PC-9 (cell line): ENCODE measurements at regions not wholly inside any gene's neighbourhood (a gene's known extent, or its start where the extent isn't known, plus 50 kb on each side); places are given as distances from the start of the nearest gene placed in this dataset.

ENCODE experiments used
- BruUV-seq: library from RNA; stranded (reverse); fragments of 400-500 nt; replicated peaks from 2 replicates; lab custom pipeline; 2021; lab: Mats Ljungman, UMichigan
- CTCF ChIA-PET: fragments of 300-600 bp; sonication (Branson Sonifier 250); formaldehyde crosslinking; loops from one replicate; lab custom pipeline; 2022; ENCODE audit warnings: antibody characterized with exemption; lab: Charles Lee
- POLR2A ChIA-PET: fragments of 300-600 bp; sonication (Branson Sonifier 250); formaldehyde crosslinking; loops from one replicate; lab custom pipeline; 2022; ENCODE audit warnings: antibody characterized with exemption; ENCODE audit not compliant: unreplicated experiment; lab: Charles Lee
- DNase-seq, 2 experiments: peaks; one replicate each; pipeline versions ENCODE4 v3.0.0 to v3.0.0-alpha.2; 2015 to 2022; ENCODE audit warnings: mixed read lengths in 1 of 2
- H2AFZ ChIP-seq: fragments of 200-600 bp; sonication (generic); 2 replicates; pipeline ENCODE4 v1.8.1; 2017; ENCODE audit warnings: antibody characterized with exemption
- H3F3A ChIP-seq: fragments of 200-600 bp; sonication (generic); 2 replicates; pipeline ENCODE4 v1.8.1; 2017; ENCODE audit warnings: antibody characterized with exemption, mild to moderate bottlenecking, low read depth; ENCODE audit not compliant: insufficient read depth
- H3K27ac ChIP-seq: fragments of 200-600 bp; sonication (generic); 2 replicates; pipeline ENCODE4 v1.6.1; 2016; ENCODE audit warnings: mixed run types
- H3K27me3 ChIP-seq: fragments of 200-600 bp; sonication (generic); 2 replicates; pipeline ENCODE4 v1.6.1; 2016; ENCODE audit warnings: low read depth, mixed run types; ENCODE audit not compliant: insufficient read depth
- H3K36me3 ChIP-seq: fragments of 200-600 bp; sonication (generic); 2 replicates; pipeline ENCODE4 v1.6.1; 2016; ENCODE audit warnings: low read depth, mixed run types
- H3K4me1 ChIP-seq: fragments of 200-600 bp; sonication (generic); replicated peaks from 2 replicates; pipeline ENCODE4 v1.6.1; 2016; ENCODE audit warnings: mixed run types; ENCODE audit not compliant: insufficient read depth
- H3K4me2 ChIP-seq: fragments of 200-600 bp; sonication (generic); 2 replicates; pipeline ENCODE4 v1.6.1; 2017; ENCODE audit warnings: mixed run types
- H3K4me3 ChIP-seq: fragments of 200-600 bp; sonication (generic); 2 replicates; pipeline ENCODE4 v1.6.1; 2016; ENCODE audit warnings: mixed run types
- H3K79me2 ChIP-seq: fragments of 200-600 bp; sonication (generic); 2 replicates; pipeline ENCODE4 v1.6.1; 2017; ENCODE audit warnings: low read depth, mixed run types
- H3K9me2 ChIP-seq: fragments of 200-600 bp; sonication (generic); 2 replicates; pipeline ENCODE4 v1.8.1; 2017; ENCODE audit warnings: mild to moderate bottlenecking; ENCODE audit not compliant: insufficient read depth
- H3K9me3 ChIP-seq: fragments of 200-600 bp; sonication (generic); 2 replicates; pipeline ENCODE4 v1.8.1; 2016; ENCODE audit warnings: low read depth; ENCODE audit not compliant: insufficient read depth
- H4K20me1 ChIP-seq: fragments of 200-600 bp; sonication (generic); 2 replicates; pipeline ENCODE4 v1.8.1; 2017; ENCODE audit not compliant: insufficient read depth
- CTCF ChIP-seq: fragments of 200-600 bp; sonication (generic); conservative IDR thresholded peaks from 2 replicates; pipeline ENCODE4 v1.6.1; 2017; ENCODE audit warnings: mixed run types, antibody characterized with exemption, mild to moderate bottlenecking, moderate library complexity
- EZH2 ChIP-seq: fragments of 200-600 bp; sonication (generic); IDR thresholded peaks from 2 replicates; pipeline ENCODE4 v1.8.0; 2017; ENCODE audit warnings: antibody characterized with exemption, low read depth
- intact Hi-C: fragments of 100-400 bp; cut with micrococcal nuclease; formaldehyde crosslinking; loops from one replicate; pipeline ENCODE4 v1.10.0; 2022; ENCODE audit not compliant: unreplicated experiment

GRCh38 chr15:91668370-91668769 lies 185.1 kb upstream of the SLCO3A1 start:
- no peaks in the 10 kb centered on the region for H3F3A ChIP-seq
- POLR2A ChIA-PET = no interaction called here
- CTCF ChIA-PET = interaction anchor here (0.6 kb wide), 1 partner anchor 30 kb away, joined by 3 read pairs; no protein-coding TSS in a partner anchor
- H3K27me3 ChIP-seq = no peaks in the 10 kb centered on the region
- no peaks in the 10 kb centered on the region for H3K79me2 ChIP-seq
- no peaks in the 10 kb centered on the region for H3K4me1 ChIP-seq
- no peak for TF ChIP-seq EZH2
- TF ChIP-seq CTCF = no peak
- H3K27ac ChIP-seq = no peak overlapping the region
- no peak overlapping the region for H3K4me2 ChIP-seq
- H3K9me2 ChIP-seq = no peaks in the 10 kb centered on the region
- H3K36me3 ChIP-seq = no peaks in the 10 kb centered on the region
- intact Hi-C loops = no loop called here
- no peak for DNase-seq
- no peaks in the 10 kb centered on the region for H3K9me3 ChIP-seq
- BruUV-seq = no TSS peak
- H3K4me3 ChIP-seq = no peak overlapping the region
- H2AFZ ChIP-seq = no peak overlapping the region
- no peaks in the 10 kb centered on the region for H4K20me1 ChIP-seq

- CTCF ChIA-PET = no interaction called here
- Histone ChIP-seq H3K4me3 (no peak overlapping the region), H2AFZ (no peak overlapping the region), H3K4me2 (no peak overlapping the region), H3K27ac (no peak overlapping the region), H3K27me3 (no peaks in the 10 kb centered on the region), H3K36me3 (no peaks in the 10 kb centered on the region), H3K9me2 (peaks cover 3% of the 10 kb centered on the region; the same call in 1 of the 2 replicates), H3K4me1 (no peaks in the 10 kb centered on the region), H3K9me3 (no peaks in the 10 kb centered on the region), H3K79me2 (no peaks in the 10 kb centered on the region), H4K20me1 (no peaks in the 10 kb centered on the region), H3F3A (no peaks in the 10 kb centered on the region)
- POLR2A ChIA-PET = no interaction called here
- no peak for TF ChIP-seq CTCF
- TF ChIP-seq EZH2 = no peak
- no TSS peak for BruUV-seq
- intact Hi-C loops = no loop called here
- no peak for DNase-seq
Measured at GRCh38 chr15:91670108-91670507, 183.4 kb upstream of the SLCO3A1 start.

DNA sequence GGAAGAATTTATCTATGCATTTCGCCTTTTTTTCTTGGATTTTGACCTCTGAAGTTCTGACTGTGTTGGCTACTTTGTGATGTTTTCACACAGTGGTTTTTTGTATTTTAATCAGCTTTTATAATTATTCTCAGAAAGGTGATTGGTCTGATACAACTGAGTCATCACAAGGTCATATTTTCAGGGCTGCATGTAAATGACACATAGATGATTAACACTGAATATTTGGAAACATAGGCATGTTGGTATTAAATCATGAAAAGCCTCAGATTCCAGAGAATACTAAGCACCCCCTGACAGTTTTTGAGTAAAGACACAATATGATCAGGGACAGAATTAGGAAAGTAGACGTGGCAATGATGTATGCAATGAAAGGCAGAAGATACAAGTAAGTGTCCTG lies 175.5 kb upstream of the SLCO3A1 start:
- H3K9me2 ChIP-seq = peaks cover 3% of the 10 kb centered on the region; the same call in 1 of the 2 replicates
- no TSS peak for BruUV-seq
- no peaks in the 10 kb centered on the region for H3K79me2 ChIP-seq
- H3K36me3 ChIP-seq = no peaks in the 10 kb centered on the region
- H3K27ac ChIP-seq = no peak overlapping the region
- no peaks in the 10 kb centered on the region for H3K9me3 ChIP-seq
- no peaks in the 10 kb centered on the region for H4K20me1 ChIP-seq
- H3K27me3 ChIP-seq = no peaks in the 10 kb centered on the region
- H3K4me3 ChIP-seq = no peak overlapping the region
- H3K4me2 ChIP-seq = no peak overlapping the region
- ChIA-PET POLR2A (no interaction called here), CTCF (no interaction called here)
- no peak overlapping the region for H2AFZ ChIP-seq
- H3K4me1 ChIP-seq = no peaks in the 10 kb centered on the region
- intact Hi-C loops = no loop called here
- TF ChIP-seq EZH2 (no peak), CTCF (no peak)
- DNase-seq = no peak
- no peaks in the 10 kb centered on the region for H3F3A ChIP-seq
